CD14-positive monocyte (primary cell): ENCODE measurements at regions not wholly inside any gene's neighbourhood (a gene's known extent, or its start where the extent isn't known, plus 50 kb on each side); places are given as distances from the start of the nearest gene placed in this dataset.

Experiments used
- DNase-seq, 3 donors: peaks; one replicate each; pipeline ENCODE4 v3.0.0-alpha.2; 2011 to 2022
- H2AFZ ChIP-seq: 2 replicates; pipeline ENCODE4 v1.6.0; 2012; ENCODE audit warnings: mild to moderate bottlenecking, low read depth, low read length, inconsistent platforms; ENCODE audit not compliant: insufficient read depth, poor library complexity, severe bottlenecking
- H3K27ac ChIP-seq, 2 donors: 1 replicate in 1 of 2; 2 replicates in 1 of 2; pipeline ENCODE4 v1.5.1; 2012 to 2013; ENCODE audit warnings: low read length in 2 of 2, control low read depth in 1 of 2, inconsistent platforms in 1 of 2, low read depth in 1 of 2, mild to moderate bottlenecking in 1 of 2
- H3K27me3 ChIP-seq, 2 donors: one replicate each; pipeline versions ENCODE4 v1.6.0 to v1.6.1; 2011 to 2013; ENCODE audit warnings: low read length in 2 of 2; ENCODE audit not compliant: control insufficient read depth in 2 of 2, insufficient read depth in 2 of 2
- H3K36me3 ChIP-seq, 2 donors: replicated peaks in 1 of 2; 1 replicate in 1 of 2; 2 replicates in 1 of 2; pipeline versions ENCODE4 v1.5.1 to v1.6.1; 2012 to 2013; ENCODE audit warnings: low read length in 2 of 2, control low read depth in 1 of 2, inconsistent platforms in 1 of 2, mild to moderate bottlenecking in 1 of 2; ENCODE audit not compliant: insufficient read depth in 2 of 2, control insufficient read depth in 1 of 2
- H3K4me1 ChIP-seq, 2 donors: 1 replicate in 1 of 2; 2 replicates in 1 of 2; pipeline versions ENCODE4 v1.5.1 to v1.6.1; 2012 to 2013; ENCODE audit warnings: low read length in 2 of 2, control low read depth in 1 of 2, inconsistent platforms in 1 of 2, mild to moderate bottlenecking in 1 of 2, moderate library complexity in 1 of 2; ENCODE audit not compliant: insufficient read depth in 2 of 2, control insufficient read depth in 1 of 2
- H3K4me2 ChIP-seq: replicated peaks from 2 replicates; pipeline ENCODE3; 2012; ENCODE audit warnings: low read length, moderate library complexity, mild to moderate bottlenecking; ENCODE audit not compliant: poor library complexity, severe bottlenecking; ENCODE audit errors: extremely low read depth
- H3K4me3 ChIP-seq, 3 experiments: fragments of 200-600 bp in 1 of 3; sonication (generic) in 1 of 3; replicated peaks in 1 of 3; 1 replicate in 2 of 3; 2 replicates in 1 of 3; pipeline ENCODE4 v1.5.1; 2011 to 2013; ENCODE audit warnings: low read length in 3 of 3, mild to moderate bottlenecking in 3 of 3, control low read depth in 2 of 3, low read depth in 2 of 3, inconsistent platforms in 1 of 3, moderate library complexity in 1 of 3
- H3K79me2 ChIP-seq: 2 replicates; pipeline ENCODE4 v1.6.0; 2012; ENCODE audit warnings: mild to moderate bottlenecking, control low read depth, inconsistent platforms, low read length, moderate library complexity; ENCODE audit not compliant: insufficient read depth
- H3K9ac ChIP-seq: 2 replicates; pipeline ENCODE4 v1.6.0; 2017; ENCODE audit warnings: low read length, mild to moderate bottlenecking; ENCODE audit not compliant: insufficient read depth, poor library complexity, severe bottlenecking
- H3K9me3 ChIP-seq, 2 donors: replicated peaks in 1 of 2; 1 replicate in 1 of 2; 2 replicates in 1 of 2; pipeline versions ENCODE4 v1.5.1 to v1.6.1; 2012 to 2013; ENCODE audit warnings: low read length in 2 of 2, control low read depth in 1 of 2; ENCODE audit not compliant: control insufficient read depth in 1 of 2, insufficient read depth in 1 of 2
- H4K20me1 ChIP-seq: 2 replicates; pipeline ENCODE4 v1.6.0; 2012; ENCODE audit warnings: mild to moderate bottlenecking, low read length, control low read depth, moderate library complexity; ENCODE audit not compliant: insufficient read depth
- H3K27ac Mint-ChIP-seq, 7 donors: one replicate each; pipeline ENCODE4 v1.8.0; 2020; ENCODE audit warnings: mild to moderate bottlenecking in 7 of 7, mixed read lengths in 7 of 7, moderate library complexity in 6 of 7, inconsistent platforms in 2 of 7
- H3K27me3 Mint-ChIP-seq, 3 donors: one replicate each; pipeline ENCODE4 v1.8.0; 2021 to 2022; ENCODE audit warnings: low read depth in 3 of 3, mild to moderate bottlenecking in 3 of 3, mixed read lengths in 3 of 3, moderate library complexity in 3 of 3, inconsistent platforms in 1 of 3
- H3K36me3 Mint-ChIP-seq, 2 donors: one replicate each; pipeline ENCODE4 v1.8.0; 2020; ENCODE audit warnings: mixed read lengths in 2 of 2, inconsistent platforms in 1 of 2, mild to moderate bottlenecking in 1 of 2
- H3K4me1 Mint-ChIP-seq: one replicate; pipeline ENCODE4 v1.8.0; 2020; ENCODE audit warnings: mild to moderate bottlenecking, mixed read lengths
- H3K4me3 Mint-ChIP-seq, 2 donors: one replicate each; pipeline ENCODE4 v1.8.0; 2020; ENCODE audit warnings: mild to moderate bottlenecking in 2 of 2, mixed read lengths in 2 of 2, moderate library complexity in 1 of 2
- H3K9me3 Mint-ChIP-seq, 7 donors: one replicate each; pipeline ENCODE4 v1.8.0; 2020 to 2022; ENCODE audit warnings: mixed read lengths in 7 of 7, mild to moderate bottlenecking in 6 of 7, moderate library complexity in 6 of 7, inconsistent platforms in 2 of 7
- WGBS: methylation state at CpG from one replicate; pipeline ENCODE4 v1.1.5; 2013; ENCODE audit warnings: missing lambda C conversion rate; ENCODE audit not compliant: insufficient coverage; 5-methylcytosine and 5-hydroxymethylcytosine counted together
- intact Hi-C, 2 donors: fragments of 100-400 bp; cut with micrococcal nuclease; formaldehyde crosslinking; loops; one replicate each; pipeline versions ENCODE4 v1.15.0 to v1.15.1; 2023
- TF ChIP-seq, protein P1 (sequence below): fragments of 200-600 bp; IDR thresholded peaks from one replicate; pipeline ENCODE4 v1.8.0; 2022; ENCODE audit warnings: antibody characterized with exemption, mild to moderate bottlenecking

DNA sequence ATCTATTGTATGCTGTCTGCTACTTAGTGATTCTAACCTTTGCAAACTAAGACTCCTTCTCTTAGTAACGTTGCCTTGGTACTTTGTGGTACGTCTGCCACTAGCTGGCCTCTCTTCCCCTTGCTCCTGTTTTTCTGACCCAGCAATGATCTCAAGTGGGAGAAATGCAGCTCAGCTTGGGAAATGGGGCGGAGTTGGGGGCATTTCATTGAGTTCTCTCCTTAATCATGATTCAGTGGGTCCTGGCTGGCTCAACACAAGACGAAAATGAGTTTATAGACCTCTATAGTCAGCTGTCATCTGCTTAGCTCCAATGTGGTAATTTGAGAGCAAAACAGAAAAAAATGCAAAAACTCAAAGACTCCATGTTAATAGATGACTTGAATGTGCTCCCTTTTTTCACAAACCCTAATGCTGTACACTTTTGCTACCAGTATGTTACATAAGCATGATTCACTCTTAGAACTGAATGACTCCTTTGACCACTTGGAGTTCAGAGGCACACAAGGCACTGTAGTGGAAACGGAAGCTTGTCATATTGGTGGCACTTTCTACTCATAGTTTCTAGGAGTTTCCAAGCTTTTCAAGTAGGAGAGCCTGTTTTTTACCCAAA lies 55.3 kb upstream of the SOX4 start:
- Mint-ChIP-seq H3K27ac (no peak overlapping the region), H3K9me3 (peaks cover 0 to 6% (median under 1%) of the 10 kb centered on the region in 7 donors), H3K4me3 (no peak overlapping the region), H3K4me1 (no peaks in the 10 kb centered on the region), H3K36me3 (no peaks in the 10 kb centered on the region), H3K27me3 (peaks cover 0 to 5% (median 5%) of the 10 kb centered on the region in 3 donors)
- H4K20me1 ChIP-seq, result no peaks in the 10 kb centered on the region
- H3K4me2 ChIP-seq, result no peak overlapping the region
- H3K4me1 ChIP-seq, result no peaks in the 10 kb centered on the region
- WGBS, result 88% methylated on average over 3 of the region's 5 CpGs
- DNase-seq, result no peak
- H3K27me3 ChIP-seq, result no peaks in the 10 kb centered on the region
- no peak overlapping the region for H3K27ac ChIP-seq
- H3K79me2 ChIP-seq, result no peaks in the 10 kb centered on the region
- no peak overlapping the region for H2AFZ ChIP-seq
- H3K36me3 ChIP-seq, result no peaks in the 10 kb centered on the region
- no peak overlapping the region for H3K9ac ChIP-seq
- no peak overlapping the region for H3K4me3 ChIP-seq
- intact Hi-C loops, result no loop called here
- TF ChIP-seq, protein P1, sequence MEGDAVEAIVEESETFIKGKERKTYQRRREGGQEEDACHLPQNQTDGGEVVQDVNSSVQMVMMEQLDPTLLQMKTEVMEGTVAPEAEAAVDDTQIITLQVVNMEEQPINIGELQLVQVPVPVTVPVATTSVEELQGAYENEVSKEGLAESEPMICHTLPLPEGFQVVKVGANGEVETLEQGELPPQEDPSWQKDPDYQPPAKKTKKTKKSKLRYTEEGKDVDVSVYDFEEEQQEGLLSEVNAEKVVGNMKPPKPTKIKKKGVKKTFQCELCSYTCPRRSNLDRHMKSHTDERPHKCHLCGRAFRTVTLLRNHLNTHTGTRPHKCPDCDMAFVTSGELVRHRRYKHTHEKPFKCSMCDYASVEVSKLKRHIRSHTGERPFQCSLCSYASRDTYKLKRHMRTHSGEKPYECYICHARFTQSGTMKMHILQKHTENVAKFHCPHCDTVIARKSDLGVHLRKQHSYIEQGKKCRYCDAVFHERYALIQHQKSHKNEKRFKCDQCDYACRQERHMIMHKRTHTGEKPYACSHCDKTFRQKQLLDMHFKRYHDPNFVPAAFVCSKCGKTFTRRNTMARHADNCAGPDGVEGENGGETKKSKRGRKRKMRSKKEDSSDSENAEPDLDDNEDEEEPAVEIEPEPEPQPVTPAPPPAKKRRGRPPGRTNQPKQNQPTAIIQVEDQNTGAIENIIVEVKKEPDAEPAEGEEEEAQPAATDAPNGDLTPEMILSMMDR, result no peak
- no peaks in the 10 kb centered on the region for H3K9me3 ChIP-seq

DNA sequence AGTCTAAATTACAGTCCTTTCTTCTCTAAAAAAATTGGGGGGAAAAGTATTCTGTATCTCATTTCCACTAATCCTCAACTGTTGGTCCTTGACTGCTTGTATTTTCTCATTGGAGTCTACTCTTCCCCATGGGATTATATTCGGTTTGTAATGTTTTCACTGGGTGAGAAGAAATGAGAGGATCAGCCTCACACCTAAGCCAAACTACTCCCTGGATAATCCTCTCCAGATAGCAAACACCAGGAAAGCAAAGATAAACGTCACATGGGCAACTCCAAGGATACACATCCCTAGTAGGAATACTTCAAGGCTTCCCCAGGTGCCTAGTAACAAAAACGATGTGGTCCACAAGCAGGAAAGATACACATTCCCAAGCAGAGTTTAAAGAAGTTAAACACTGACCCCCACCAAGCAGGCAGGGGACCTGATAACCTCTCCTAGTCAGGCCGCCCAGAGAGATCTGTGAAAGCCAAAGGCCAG lies 53.9 kb upstream of the SOX4 start:
- Mint-ChIP-seq H3K4me3 (no peak overlapping the region), H3K4me1 (no peaks in the 10 kb centered on the region), H3K27me3 (peaks cover 0 to 4% (median 4%) of the 10 kb centered on the region in 3 donors), H3K9me3 (peaks cover 1 to 18% (median 12%) of the 10 kb centered on the region in 7 donors), H3K27ac (no peak overlapping the region), H3K36me3 (no peaks in the 10 kb centered on the region)
- Histone ChIP-seq H3K4me3 (no peak overlapping the region), H4K20me1 (no peaks in the 10 kb centered on the region), H3K9ac (no peak overlapping the region), H3K4me1 (no peaks in the 10 kb centered on the region), H3K4me2 (no peak overlapping the region), H3K27me3 (no peaks in the 10 kb centered on the region), H3K79me2 (no peaks in the 10 kb centered on the region), H3K9me3 (peaks cover 0 to 5% of the 10 kb centered on the region in 2 donors), H3K27ac (no peak overlapping the region), H3K36me3 (no peaks in the 10 kb centered on the region), H2AFZ (no peak overlapping the region)
- TF ChIP-seq, protein P1, result no peak
- DNase-seq, result no peak
- intact Hi-C loops, result no loop called here
- WGBS, result 82% methylated on average over 3 of the region's 4 CpGs
